ENCODE measurements at regions not wholly inside any gene's neighbourhood (a gene's known extent, or its start where the extent isn't known, plus 50 kb on each side); places are given as distances from the start of the nearest gene placed in this dataset.

GRCh38 chr12:107144441-107144840 is 51.1 kb upstream of the CRY1 start:
- Histone ChIP-seq H3K4me1 (ENCODE audit: control insufficient read depth in 1 of 2, insufficient read depth in 2 of 2, low read length in 2 of 2) (no peaks in the 10 kb centered on the region), H3K27me3 (ENCODE audit: control insufficient read depth in 1 of 2, insufficient read depth in 2 of 2, low read length in 1 of 2) (no peaks in the 10 kb centered on the region), H3K9me3 (ENCODE audit: control insufficient read depth, low read length) (peaks cover 1% of the 10 kb centered on the region), H3K27ac (ENCODE audit: low read depth in 1 of 2, low read length in 2 of 2) (no peak overlapping the region), H3K36me3 (ENCODE audit: control insufficient read depth in 1 of 2, insufficient read depth in 2 of 2, low read length in 1 of 2) (no peaks in the 10 kb centered on the region), H3K4me3 (ENCODE audit: low read length in 2 of 2) (no peak overlapping the region)
- 83 to 89% methylated on average over 7 of the region's 7 CpGs for WGBS, 2 donors
- DNase-seq (no peak), ATAC-seq (ENCODE audit: low FRiP score) (no peak)
- intact Hi-C loops (cut with DNase I) = no loop called here

- no peaks in the 10 kb centered on the region for H3K36me3 ChIP-seq (ENCODE audit: control insufficient read depth in 1 of 2, insufficient read depth in 2 of 2, low read length in 1 of 2)
- WGBS, 2 donors = 62 to 66% methylated on average over 2 of the region's 2 CpGs
- H3K4me3 ChIP-seq (ENCODE audit: low read length in 2 of 2) = no peak overlapping the region
- no peak overlapping the region for H3K27ac ChIP-seq (ENCODE audit: low read depth in 1 of 2, low read length in 2 of 2)
- DNase-seq (no peak), ATAC-seq (ENCODE audit: low FRiP score) (no peak)
- no peaks in the 10 kb centered on the region for H3K4me1 ChIP-seq (ENCODE audit: control insufficient read depth in 1 of 2, insufficient read depth in 2 of 2, low read length in 2 of 2)
- no peaks in the 10 kb centered on the region for H3K27me3 ChIP-seq (ENCODE audit: control insufficient read depth in 1 of 2, insufficient read depth in 2 of 2, low read length in 1 of 2)
- intact Hi-C loops (cut with DNase I) = no loop called here
- H3K9me3 ChIP-seq (ENCODE audit: control insufficient read depth, low read length) = no peaks in the 10 kb centered on the region
These were observed 51.6 kb upstream of the CRY1 start for GRCh38 chr12:107144990-107145389.

- DNase-seq = no peak
- intact Hi-C loops (cut with DNase I) = no loop called here
- no peak overlapping the region for H3K4me3 ChIP-seq (ENCODE audit: low read length in 2 of 2)
These were observed 52.0 kb upstream of the CRY1 start for GRCh38 chr12:107145397-107145796.

GRCh38 chr12:107148107-107148506 is 54.8 kb upstream of the CRY1 start:
- no peaks in the 10 kb centered on the region for H3K36me3 ChIP-seq (ENCODE audit: control insufficient read depth in 1 of 2, insufficient read depth in 2 of 2, low read length in 1 of 2)
- DNase-seq (no peak), ATAC-seq (ENCODE audit: low FRiP score) (no peak)
- intact Hi-C loops (cut with DNase I) = no loop called here
- no peaks in the 10 kb centered on the region for H3K27me3 ChIP-seq (ENCODE audit: control insufficient read depth in 1 of 2, insufficient read depth in 2 of 2, low read length in 1 of 2)
- 74 to 84% methylated on average over 2 of the region's 2 CpGs for WGBS, 2 donors
- no peak overlapping the region for H3K4me3 ChIP-seq (ENCODE audit: low read length in 2 of 2)
- H3K27ac ChIP-seq (ENCODE audit: low read depth in 1 of 2, low read length in 2 of 2) = no peak overlapping the region
- no peaks in the 10 kb centered on the region for H3K4me1 ChIP-seq (ENCODE audit: control insufficient read depth in 1 of 2, insufficient read depth in 2 of 2, low read length in 2 of 2)
- H3K9me3 ChIP-seq (ENCODE audit: control insufficient read depth, low read length) = no peaks in the 10 kb centered on the region

More at GRCh38 chr12:107145397-107145796, 52.0 kb upstream of the CRY1 start:
- H3K27ac ChIP-seq (ENCODE audit: low read depth in 1 of 2, low read length in 2 of 2) = no peak overlapping the region
- no peaks in the 10 kb centered on the region for H3K4me1 ChIP-seq (ENCODE audit: control insufficient read depth in 1 of 2, insufficient read depth in 2 of 2, low read length in 2 of 2)
- no peaks in the 10 kb centered on the region for H3K36me3 ChIP-seq (ENCODE audit: control insufficient read depth in 1 of 2, insufficient read depth in 2 of 2, low read length in 1 of 2)
- no peaks in the 10 kb centered on the region for H3K9me3 ChIP-seq (ENCODE audit: control insufficient read depth, low read length)
- no peaks in the 10 kb centered on the region for H3K27me3 ChIP-seq (ENCODE audit: control insufficient read depth in 1 of 2, insufficient read depth in 2 of 2, low read length in 1 of 2)
- 75 to 83% methylated on average over 6 of the region's 6 CpGs for WGBS, 2 donors
- ATAC-seq (ENCODE audit: low FRiP score) = no peak

GRCh38 chr12:107152315-107152714 is 59.0 kb upstream of the CRY1 start:
- 76 to 79% methylated on average over 3 of the region's 3 CpGs for WGBS, 2 donors
- intact Hi-C loops (cut with DNase I) = no loop called here
- no peak for DNase-seq
- H3K4me3 ChIP-seq (ENCODE audit: low read length in 2 of 2) = no peak overlapping the region
- no peaks in the 10 kb centered on the region for H3K9me3 ChIP-seq (ENCODE audit: control insufficient read depth, low read length)
- no peak for ATAC-seq (ENCODE audit: low FRiP score)
- H3K27me3 ChIP-seq (ENCODE audit: control insufficient read depth in 1 of 2, insufficient read depth in 2 of 2, low read length in 1 of 2) = no peaks in the 10 kb centered on the region
- no peak overlapping the region for H3K27ac ChIP-seq (ENCODE audit: low read depth in 1 of 2, low read length in 2 of 2)
- H3K36me3 ChIP-seq (ENCODE audit: control insufficient read depth in 1 of 2, insufficient read depth in 2 of 2, low read length in 1 of 2) = no peaks in the 10 kb centered on the region
- no peaks in the 10 kb centered on the region for H3K4me1 ChIP-seq (ENCODE audit: control insufficient read depth in 1 of 2, insufficient read depth in 2 of 2, low read length in 2 of 2)

GRCh38 chr12:107159384-107159900 is 66.1 kb upstream of the CRY1 start:
- no peaks in the 10 kb centered on the region for H3K36me3 ChIP-seq (ENCODE audit: control insufficient read depth in 1 of 2, insufficient read depth in 2 of 2, low read length in 1 of 2)
- no peak overlapping the region for H3K4me3 ChIP-seq (ENCODE audit: low read length in 2 of 2)
- H3K27ac ChIP-seq (ENCODE audit: low read depth in 1 of 2, low read length in 2 of 2) = no peak overlapping the region
- DNase-seq = no peak
- no peaks in the 10 kb centered on the region for H3K4me1 ChIP-seq (ENCODE audit: control insufficient read depth in 1 of 2, insufficient read depth in 2 of 2, low read length in 2 of 2)
- 82 to 84% methylated on average over 2 of the region's 2 CpGs for WGBS, 2 donors
- no peaks in the 10 kb centered on the region for H3K27me3 ChIP-seq (ENCODE audit: control insufficient read depth in 1 of 2, insufficient read depth in 2 of 2, low read length in 1 of 2)
- intact Hi-C loops (cut with DNase I) = no loop called here
- ATAC-seq (ENCODE audit: low FRiP score) = no peak
- no peaks in the 10 kb centered on the region for H3K9me3 ChIP-seq (ENCODE audit: control insufficient read depth, low read length)

GRCh38 chr12:107163413-107163812 is 70.1 kb upstream of the CRY1 start:
- intact Hi-C loops (cut with DNase I) = no loop called here
- Histone ChIP-seq H3K36me3 (ENCODE audit: control insufficient read depth in 1 of 2, insufficient read depth in 2 of 2, low read length in 1 of 2) (no peaks in the 10 kb centered on the region), H3K4me3 (ENCODE audit: low read length in 2 of 2) (no peak overlapping the region), H3K27ac (ENCODE audit: low read depth in 1 of 2, low read length in 2 of 2) (no peak overlapping the region), H3K27me3 (ENCODE audit: control insufficient read depth in 1 of 2, insufficient read depth in 2 of 2, low read length in 1 of 2) (no peaks in the 10 kb centered on the region), H3K4me1 (ENCODE audit: control insufficient read depth in 1 of 2, insufficient read depth in 2 of 2, low read length in 2 of 2) (no peaks in the 10 kb centered on the region), H3K9me3 (ENCODE audit: control insufficient read depth, low read length) (no peaks in the 10 kb centered on the region)
- 81 to 83% methylated on average over 4 of the region's 4 CpGs for WGBS, 2 donors
- no peak for ATAC-seq (ENCODE audit: low FRiP score)
- DNase-seq = no peak

- Histone ChIP-seq H3K9me3 (ENCODE audit: control insufficient read depth, low read length) (no peaks in the 10 kb centered on the region), H3K27ac (ENCODE audit: low read depth in 1 of 2, low read length in 2 of 2) (no peak overlapping the region), H3K4me1 (ENCODE audit: control insufficient read depth in 1 of 2, insufficient read depth in 2 of 2, low read length in 2 of 2) (no peaks in the 10 kb centered on the region), H3K4me3 (ENCODE audit: low read length in 2 of 2) (no peak overlapping the region), H3K27me3 (ENCODE audit: control insufficient read depth in 1 of 2, insufficient read depth in 2 of 2, low read length in 1 of 2) (no peaks in the 10 kb centered on the region), H3K36me3 (ENCODE audit: control insufficient read depth in 1 of 2, insufficient read depth in 2 of 2, low read length in 1 of 2) (no peaks in the 10 kb centered on the region)
- intact Hi-C loops (cut with DNase I) = no loop called here
- ATAC-seq (ENCODE audit: low FRiP score) (no peak), DNase-seq (no peak)
- WGBS, 2 donors = 36 to 49% methylated on average over 1 of the region's 1 CpG
These were observed 71.0 kb upstream of the CRY1 start for GRCh38 chr12:107164392-107164791.

GRCh38 chr12:107165581-107165980 is 72.2 kb upstream of the CRY1 start:
- ATAC-seq (ENCODE audit: low FRiP score) = no peak
- no peak overlapping the region for H3K27ac ChIP-seq (ENCODE audit: low read depth in 1 of 2, low read length in 2 of 2)
- H3K27me3 ChIP-seq (ENCODE audit: control insufficient read depth in 1 of 2, insufficient read depth in 2 of 2, low read length in 1 of 2) = no peaks in the 10 kb centered on the region
- H3K4me1 ChIP-seq (ENCODE audit: control insufficient read depth in 1 of 2, insufficient read depth in 2 of 2, low read length in 2 of 2) = no peaks in the 10 kb centered on the region
- WGBS, 2 donors = 82 to 90% methylated on average over 1 of the region's 1 CpG
- H3K4me3 ChIP-seq (ENCODE audit: low read length in 2 of 2) = no peak overlapping the region
- intact Hi-C loops (cut with DNase I) = no loop called here
- no peaks in the 10 kb centered on the region for H3K9me3 ChIP-seq (ENCODE audit: control insufficient read depth, low read length)
- DNase-seq = no peak
- H3K36me3 ChIP-seq (ENCODE audit: control insufficient read depth in 1 of 2, insufficient read depth in 2 of 2, low read length in 1 of 2) = no peaks in the 10 kb centered on the region
